Testis (tissue), 2 donors: ENCODE measurements at regions not wholly inside any gene's neighbourhood (a gene's known extent, or its start where the extent isn't known, plus 50 kb on each side); places are given as distances from the start of the nearest gene placed in this dataset.

ENCODE experiments used
- POLR2A ChIP-seq: fragments of 450-650 bp; IDR thresholded peaks from one replicate; pipeline ENCODE4 v1.6.1; 2017; ENCODE audit warnings: antibody characterized with exemption, mild to moderate bottlenecking, moderate library complexity
- TF ChIP-seq, protein P1 (sequence below), 3 experiments: fragments of 450-650 bp in 2 of 3; fragments of 200-600 bp in 1 of 3; sonication (generic) in 1 of 3; IDR thresholded peaks; one replicate each; pipeline ENCODE4 v1.5.1; 2016 to 2019; ENCODE audit warnings: antibody characterized with exemption in 3 of 3, mild to moderate bottlenecking in 2 of 3, moderate library complexity in 1 of 3

DNA sequence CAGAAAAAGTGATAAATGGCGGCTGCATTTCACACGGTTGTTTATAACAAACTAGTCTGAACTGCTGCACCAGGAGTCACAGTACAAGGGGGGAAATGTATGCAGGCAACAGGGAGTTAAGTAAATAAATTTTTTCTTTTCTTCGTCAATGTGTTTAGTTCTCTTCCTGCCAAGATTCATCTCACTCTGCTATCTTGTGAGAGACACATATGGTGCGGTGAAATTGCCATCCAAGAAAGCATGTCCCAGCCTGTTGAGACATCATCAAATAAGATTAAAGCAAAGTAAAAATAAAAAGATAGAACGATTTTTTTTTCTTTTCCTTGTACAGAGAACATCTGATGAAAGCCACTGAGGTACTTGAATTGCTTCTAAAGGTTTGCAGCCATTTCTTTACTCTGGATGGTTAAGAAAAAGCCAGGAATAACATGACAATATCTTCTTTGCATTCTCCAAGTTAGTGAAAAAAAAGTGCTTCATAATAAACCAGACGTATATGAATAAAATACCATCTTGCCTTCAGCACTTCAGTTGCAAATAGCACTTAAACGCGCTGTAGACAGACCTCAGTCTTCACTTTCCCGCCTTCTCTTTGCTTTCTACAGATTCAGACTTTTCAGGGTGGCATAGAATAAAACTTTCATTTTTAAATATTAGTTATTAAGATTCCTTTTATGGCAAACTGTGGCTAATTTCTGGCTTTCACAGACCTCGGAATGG is 506.2 kb upstream of the ZFHX3 start:
- TF ChIP-seq, protein P1, sequence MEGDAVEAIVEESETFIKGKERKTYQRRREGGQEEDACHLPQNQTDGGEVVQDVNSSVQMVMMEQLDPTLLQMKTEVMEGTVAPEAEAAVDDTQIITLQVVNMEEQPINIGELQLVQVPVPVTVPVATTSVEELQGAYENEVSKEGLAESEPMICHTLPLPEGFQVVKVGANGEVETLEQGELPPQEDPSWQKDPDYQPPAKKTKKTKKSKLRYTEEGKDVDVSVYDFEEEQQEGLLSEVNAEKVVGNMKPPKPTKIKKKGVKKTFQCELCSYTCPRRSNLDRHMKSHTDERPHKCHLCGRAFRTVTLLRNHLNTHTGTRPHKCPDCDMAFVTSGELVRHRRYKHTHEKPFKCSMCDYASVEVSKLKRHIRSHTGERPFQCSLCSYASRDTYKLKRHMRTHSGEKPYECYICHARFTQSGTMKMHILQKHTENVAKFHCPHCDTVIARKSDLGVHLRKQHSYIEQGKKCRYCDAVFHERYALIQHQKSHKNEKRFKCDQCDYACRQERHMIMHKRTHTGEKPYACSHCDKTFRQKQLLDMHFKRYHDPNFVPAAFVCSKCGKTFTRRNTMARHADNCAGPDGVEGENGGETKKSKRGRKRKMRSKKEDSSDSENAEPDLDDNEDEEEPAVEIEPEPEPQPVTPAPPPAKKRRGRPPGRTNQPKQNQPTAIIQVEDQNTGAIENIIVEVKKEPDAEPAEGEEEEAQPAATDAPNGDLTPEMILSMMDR (IDR thresholded peaks at IDR 0.05): no peak
- TF ChIP-seq POLR2A: no peak
